ENCODE measurements at regions not wholly inside any gene's neighbourhood (a gene's known extent, or its start where the extent isn't known, plus 50 kb on each side); places are given as distances from the start of the nearest gene placed in this dataset.
"Not testable (repeated sequence)": the region's sequence is repeated elsewhere in the genome, so short reads cannot be mapped to it uniquely, and the experiment has no call there.

DNA sequence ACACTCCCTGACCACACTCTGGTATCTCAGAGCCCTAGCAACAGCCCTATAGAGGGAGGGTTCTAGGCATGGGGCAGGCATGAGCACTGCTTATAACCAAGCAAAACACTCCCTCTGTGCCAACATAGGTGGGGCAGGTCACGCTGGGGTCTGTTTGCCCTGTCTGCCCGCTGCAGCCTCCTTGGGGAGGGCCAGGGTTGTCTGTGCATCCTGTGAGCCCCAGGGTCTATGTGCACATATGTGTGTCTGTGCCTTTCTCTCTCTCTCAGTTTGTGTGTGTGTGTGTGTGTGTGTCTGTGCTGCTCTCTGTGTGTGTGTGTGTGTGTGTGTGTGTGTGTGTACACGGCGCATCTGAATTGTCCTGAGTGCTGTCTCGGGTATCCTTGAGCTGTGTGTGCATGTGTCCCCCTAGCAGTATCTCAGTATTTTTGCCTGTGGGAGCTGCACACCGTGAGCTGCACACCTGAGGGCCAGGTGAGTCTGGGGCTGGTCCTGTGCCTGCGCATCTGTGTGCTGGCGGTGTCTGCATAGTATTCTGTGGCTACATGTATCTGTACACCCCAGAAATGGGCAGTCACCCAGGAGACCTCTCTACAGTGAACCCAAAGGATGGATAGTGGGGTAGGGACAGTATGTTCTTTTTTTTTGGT, 121.5 kb downstream of the LAT start:
- not testable (repeated sequence) for TF ChIP-seq EZH2, EZH2phosphoT487 (IDR thresholded peaks at IDR 0.05)
- TF ChIP-seq, protein P1, sequence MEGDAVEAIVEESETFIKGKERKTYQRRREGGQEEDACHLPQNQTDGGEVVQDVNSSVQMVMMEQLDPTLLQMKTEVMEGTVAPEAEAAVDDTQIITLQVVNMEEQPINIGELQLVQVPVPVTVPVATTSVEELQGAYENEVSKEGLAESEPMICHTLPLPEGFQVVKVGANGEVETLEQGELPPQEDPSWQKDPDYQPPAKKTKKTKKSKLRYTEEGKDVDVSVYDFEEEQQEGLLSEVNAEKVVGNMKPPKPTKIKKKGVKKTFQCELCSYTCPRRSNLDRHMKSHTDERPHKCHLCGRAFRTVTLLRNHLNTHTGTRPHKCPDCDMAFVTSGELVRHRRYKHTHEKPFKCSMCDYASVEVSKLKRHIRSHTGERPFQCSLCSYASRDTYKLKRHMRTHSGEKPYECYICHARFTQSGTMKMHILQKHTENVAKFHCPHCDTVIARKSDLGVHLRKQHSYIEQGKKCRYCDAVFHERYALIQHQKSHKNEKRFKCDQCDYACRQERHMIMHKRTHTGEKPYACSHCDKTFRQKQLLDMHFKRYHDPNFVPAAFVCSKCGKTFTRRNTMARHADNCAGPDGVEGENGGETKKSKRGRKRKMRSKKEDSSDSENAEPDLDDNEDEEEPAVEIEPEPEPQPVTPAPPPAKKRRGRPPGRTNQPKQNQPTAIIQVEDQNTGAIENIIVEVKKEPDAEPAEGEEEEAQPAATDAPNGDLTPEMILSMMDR (IDR thresholded peaks at IDR 0.05): not testable (repeated sequence)
